22Rv1 (cell line): ENCODE measurements at regions not wholly inside any gene's neighbourhood (a gene's known extent, or its start where the extent isn't known, plus 50 kb on each side); places are given as distances from the start of the nearest gene placed in this dataset.

Source experiments
- ZFX ChIP-seq: fragments of 450-650 bp; IDR thresholded peaks from 2 replicates; pipeline ENCODE4 v1.6.1; 2017; ENCODE audit warnings: antibody characterized with exemption, borderline replicate concordance
- TF ChIP-seq, protein P1 (sequence below): fragments of 450-650 bp; IDR thresholded peaks from 2 replicates; pipeline ENCODE4 v1.5.1; 2017; ENCODE audit warnings: mild to moderate bottlenecking

DNA sequence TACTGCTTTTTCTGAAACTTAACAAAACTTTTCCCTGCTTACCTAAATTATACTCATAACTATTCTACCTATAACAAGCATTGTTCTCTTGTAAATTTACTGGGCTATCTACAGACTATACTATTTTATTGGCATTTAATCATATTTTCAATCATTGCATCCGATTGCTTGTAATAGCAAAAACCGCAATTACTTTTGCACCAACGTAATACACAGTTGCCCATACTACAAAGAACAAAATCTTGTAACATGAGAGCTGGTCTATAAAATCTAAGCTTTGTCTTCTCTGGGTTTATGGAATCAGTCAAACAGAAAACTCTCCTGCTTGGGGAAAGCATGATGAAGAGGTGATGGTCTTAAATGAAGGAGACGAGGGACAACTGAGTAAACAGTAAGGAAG, 463.4 kb upstream of the ST6GAL2 start:
- TF ChIP-seq, protein P1, sequence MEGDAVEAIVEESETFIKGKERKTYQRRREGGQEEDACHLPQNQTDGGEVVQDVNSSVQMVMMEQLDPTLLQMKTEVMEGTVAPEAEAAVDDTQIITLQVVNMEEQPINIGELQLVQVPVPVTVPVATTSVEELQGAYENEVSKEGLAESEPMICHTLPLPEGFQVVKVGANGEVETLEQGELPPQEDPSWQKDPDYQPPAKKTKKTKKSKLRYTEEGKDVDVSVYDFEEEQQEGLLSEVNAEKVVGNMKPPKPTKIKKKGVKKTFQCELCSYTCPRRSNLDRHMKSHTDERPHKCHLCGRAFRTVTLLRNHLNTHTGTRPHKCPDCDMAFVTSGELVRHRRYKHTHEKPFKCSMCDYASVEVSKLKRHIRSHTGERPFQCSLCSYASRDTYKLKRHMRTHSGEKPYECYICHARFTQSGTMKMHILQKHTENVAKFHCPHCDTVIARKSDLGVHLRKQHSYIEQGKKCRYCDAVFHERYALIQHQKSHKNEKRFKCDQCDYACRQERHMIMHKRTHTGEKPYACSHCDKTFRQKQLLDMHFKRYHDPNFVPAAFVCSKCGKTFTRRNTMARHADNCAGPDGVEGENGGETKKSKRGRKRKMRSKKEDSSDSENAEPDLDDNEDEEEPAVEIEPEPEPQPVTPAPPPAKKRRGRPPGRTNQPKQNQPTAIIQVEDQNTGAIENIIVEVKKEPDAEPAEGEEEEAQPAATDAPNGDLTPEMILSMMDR = no peak
- no peak for TF ChIP-seq ZFX
